ENCODE measurements at regions not wholly inside any gene's neighbourhood (a gene's known extent, or its start where the extent isn't known, plus 50 kb on each side); places are given as distances from the start of the nearest gene placed in this dataset.

DNA sequence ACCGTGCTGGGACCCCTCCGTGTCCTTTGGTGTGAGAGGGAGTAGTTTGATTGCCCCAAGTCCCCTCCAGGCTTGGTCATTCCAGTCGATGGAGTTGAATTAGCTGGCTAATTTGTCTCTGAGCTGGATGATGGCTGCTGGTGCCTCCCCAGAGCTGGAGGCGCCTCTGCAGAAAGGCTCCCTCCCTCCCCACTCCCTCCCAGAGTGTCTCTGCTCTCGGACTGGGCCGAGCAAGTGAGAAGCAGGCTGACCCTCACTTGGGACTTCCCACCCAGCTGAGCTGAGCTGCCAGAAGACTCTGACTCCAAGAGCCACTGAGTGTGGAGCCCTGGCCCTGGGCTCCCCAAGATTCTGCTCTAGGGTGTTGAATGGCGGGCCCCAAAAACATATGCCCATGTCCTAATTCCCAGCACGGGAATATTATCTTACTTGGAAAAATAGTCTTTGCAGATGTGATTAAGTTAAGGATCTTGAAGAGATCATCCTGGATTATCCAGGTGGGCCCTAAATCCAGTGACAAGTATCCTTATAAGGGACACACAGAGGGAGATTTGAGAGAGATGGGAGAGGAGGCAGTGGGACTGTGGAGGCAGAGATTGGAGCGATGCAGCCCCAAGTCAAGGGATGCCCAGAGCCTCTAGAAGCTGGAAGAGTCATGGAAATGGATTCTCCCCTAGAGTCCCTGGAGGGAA is 60.7 kb upstream of the TLE3 start:
- in situ Hi-C loops (cut with MboI), result no loop called here
- ChIA-PET CTCF (no interaction called here), RAD21 (ENCODE audit: unreplicated experiment) (no interaction called here), POLR2A (interaction anchor here (0.6 kb wide), 1 partner anchor 1783 kb away, joined by 3 read pairs; no protein-coding TSS in a partner anchor), SMC1A (ENCODE audit: uncharacterized antibody, unreplicated experiment) (no interaction called here)
- Histone ChIP-seq H3K9me3 (replicated peaks; ENCODE audit: control insufficient read depth, insufficient read depth, low read length) (no peaks in the 10 kb centered on the region), H3K27ac (ENCODE audit: control insufficient read depth, insufficient read depth) (no peak overlapping the region), H3K4me3 (no peak overlapping the region), H2AFZ (ENCODE audit: control insufficient read depth, low read depth, low read length) (no peak overlapping the region), H3K4me1 (ENCODE audit: control insufficient read depth, insufficient read depth, low read length) (no peaks in the 10 kb centered on the region), H3K9ac (ENCODE audit: control insufficient read depth, insufficient read depth, low read length) (no peak overlapping the region), H3K36me3 (ENCODE audit: control insufficient read depth in 2 of 2, insufficient read depth in 2 of 2, low read length in 1 of 2) (no peaks in the 10 kb centered on the region), H3K79me2 (ENCODE audit: control insufficient read depth, insufficient read depth, low read length) (no peaks in the 10 kb centered on the region), H3K27me3 (replicated peaks in 1 of 2; ENCODE audit: control insufficient read depth in 2 of 2, insufficient read depth in 2 of 2, low read length in 1 of 2) (peaks cover 2 to 7% of the 10 kb centered on the region in 2 experiments; a peak in 3 of 4 replicates), H3K4me2 (ENCODE audit: control insufficient read depth, insufficient read depth) (no peak overlapping the region), H4K20me1 (ENCODE audit: control insufficient read depth, insufficient read depth) (no peaks in the 10 kb centered on the region)
- ATAC-seq, result no peak
- FAIRE-seq, result no peak
- BruUV-seq (replicated peaks), result no TSS peak
- DNase-seq (ENCODE audit: low read depth, low spot score), result no peak
- 36% methylated on average over 9 of the region's 9 CpGs for WGBS (ENCODE audit: insufficient coverage, insufficient replicate concordance, low lambda C conversion rate, missing lambda C conversion rate)
- intact Hi-C loops (cut with micrococcal nuclease; ENCODE audit: unreplicated experiment), result no loop called here
- no peak for TF ChIP-seq MYB (IDR thresholded peaks at IDR 0.05; ENCODE audit: borderline replicate concordance, low read depth, low read length)
- TF ChIP-seq IKZF2 (IDR thresholded peaks at IDR 0.05), result no peak
- TF ChIP-seq TARDBP (IDR thresholded peaks at IDR 0.05; ENCODE audit: borderline replicate concordance), result no peak
- TF ChIP-seq SUZ12 (IDR thresholded peaks at IDR 0.05; ENCODE audit: unreplicated experiment), result no peak
- no peak for TF ChIP-seq SREBF1 (IDR thresholded peaks at IDR 0.05; ENCODE audit: low read length)
- no peak for TF ChIP-seq GATAD2B (conservative IDR thresholded peaks at IDR 0.05; ENCODE audit: low read depth)
- TF ChIP-seq, protein P1, sequence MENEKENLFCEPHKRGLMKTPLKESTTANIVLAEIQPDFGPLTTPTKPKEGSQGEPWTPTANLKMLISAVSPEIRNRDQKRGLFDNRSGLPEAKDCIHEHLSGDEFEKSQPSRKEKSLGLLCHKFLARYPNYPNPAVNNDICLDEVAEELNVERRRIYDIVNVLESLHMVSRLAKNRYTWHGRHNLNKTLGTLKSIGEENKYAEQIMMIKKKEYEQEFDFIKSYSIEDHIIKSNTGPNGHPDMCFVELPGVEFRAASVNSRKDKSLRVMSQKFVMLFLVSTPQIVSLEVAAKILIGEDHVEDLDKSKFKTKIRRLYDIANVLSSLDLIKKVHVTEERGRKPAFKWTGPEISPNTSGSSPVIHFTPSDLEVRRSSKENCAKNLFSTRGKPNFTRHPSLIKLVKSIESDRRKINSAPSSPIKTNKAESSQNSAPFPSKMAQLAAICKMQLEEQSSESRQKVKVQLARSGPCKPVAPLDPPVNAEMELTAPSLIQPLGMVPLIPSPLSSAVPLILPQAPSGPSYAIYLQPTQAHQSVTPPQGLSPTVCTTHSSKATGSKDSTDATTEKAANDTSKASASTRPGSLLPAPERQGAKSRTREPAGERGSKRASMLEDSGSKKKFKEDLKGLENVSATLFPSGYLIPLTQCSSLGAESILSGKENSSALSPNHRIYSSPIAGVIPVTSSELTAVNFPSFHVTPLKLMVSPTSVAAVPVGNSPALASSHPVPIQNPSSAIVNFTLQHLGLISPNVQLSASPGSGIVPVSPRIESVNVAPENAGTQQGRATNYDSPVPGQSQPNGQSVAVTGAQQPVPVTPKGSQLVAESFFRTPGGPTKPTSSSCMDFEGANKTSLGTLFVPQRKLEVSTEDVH (IDR thresholded peaks at IDR 0.05; ENCODE audit: low read depth, partially characterized antibody), result no peak
- TF ChIP-seq, protein P2, sequence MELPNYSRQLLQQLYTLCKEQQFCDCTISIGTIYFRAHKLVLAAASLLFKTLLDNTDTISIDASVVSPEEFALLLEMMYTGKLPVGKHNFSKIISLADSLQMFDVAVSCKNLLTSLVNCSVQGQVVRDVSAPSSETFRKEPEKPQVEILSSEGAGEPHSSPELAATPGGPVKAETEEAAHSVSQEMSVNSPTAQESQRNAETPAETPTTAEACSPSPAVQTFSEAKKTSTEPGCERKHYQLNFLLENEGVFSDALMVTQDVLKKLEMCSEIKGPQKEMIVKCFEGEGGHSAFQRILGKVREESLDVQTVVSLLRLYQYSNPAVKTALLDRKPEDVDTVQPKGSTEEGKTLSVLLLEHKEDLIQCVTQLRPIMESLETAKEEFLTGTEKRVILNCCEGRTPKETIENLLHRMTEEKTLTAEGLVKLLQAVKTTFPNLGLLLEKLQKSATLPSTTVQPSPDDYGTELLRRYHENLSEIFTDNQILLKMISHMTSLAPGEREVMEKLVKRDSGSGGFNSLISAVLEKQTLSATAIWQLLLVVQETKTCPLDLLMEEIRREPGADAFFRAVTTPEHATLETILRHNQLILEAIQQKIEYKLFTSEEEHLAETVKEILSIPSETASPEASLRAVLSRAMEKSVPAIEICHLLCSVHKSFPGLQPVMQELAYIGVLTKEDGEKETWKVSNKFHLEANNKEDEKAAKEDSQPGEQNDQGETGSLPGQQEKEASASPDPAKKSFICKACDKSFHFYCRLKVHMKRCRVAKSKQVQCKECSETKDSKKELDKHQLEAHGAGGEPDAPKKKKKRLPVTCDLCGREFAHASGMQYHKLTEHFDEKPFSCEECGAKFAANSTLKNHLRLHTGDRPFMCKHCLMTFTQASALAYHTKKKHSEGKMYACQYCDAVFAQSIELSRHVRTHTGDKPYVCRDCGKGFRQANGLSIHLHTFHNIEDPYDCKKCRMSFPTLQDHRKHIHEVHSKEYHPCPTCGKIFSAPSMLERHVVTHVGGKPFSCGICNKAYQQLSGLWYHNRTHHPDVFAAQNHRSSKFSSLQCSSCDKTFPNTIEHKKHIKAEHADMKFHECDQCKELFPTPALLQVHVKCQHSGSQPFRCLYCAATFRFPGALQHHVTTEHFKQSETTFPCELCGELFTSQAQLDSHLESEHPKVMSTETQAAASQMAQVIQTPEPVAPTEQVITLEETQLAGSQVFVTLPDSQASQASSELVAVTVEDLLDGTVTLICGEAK (IDR thresholded peaks at IDR 0.05; ENCODE audit: borderline replicate concordance), result no peak
- no peak for TF ChIP-seq JUNB (IDR thresholded peaks at IDR 0.05)
- no peak for TF ChIP-seq CREB1 (IDR thresholded peaks at IDR 0.05; ENCODE audit: low read depth)
- no peak for TF ChIP-seq TAF1 (IDR thresholded peaks at IDR 0.05; ENCODE audit: borderline replicate concordance, low read depth, low read length)
- TF ChIP-seq, protein P3, sequence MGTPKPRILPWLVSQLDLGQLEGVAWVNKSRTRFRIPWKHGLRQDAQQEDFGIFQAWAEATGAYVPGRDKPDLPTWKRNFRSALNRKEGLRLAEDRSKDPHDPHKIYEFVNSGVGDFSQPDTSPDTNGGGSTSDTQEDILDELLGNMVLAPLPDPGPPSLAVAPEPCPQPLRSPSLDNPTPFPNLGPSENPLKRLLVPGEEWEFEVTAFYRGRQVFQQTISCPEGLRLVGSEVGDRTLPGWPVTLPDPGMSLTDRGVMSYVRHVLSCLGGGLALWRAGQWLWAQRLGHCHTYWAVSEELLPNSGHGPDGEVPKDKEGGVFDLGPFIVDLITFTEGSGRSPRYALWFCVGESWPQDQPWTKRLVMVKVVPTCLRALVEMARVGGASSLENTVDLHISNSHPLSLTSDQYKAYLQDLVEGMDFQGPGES (IDR thresholded peaks at IDR 0.05), result no peak
- TF ChIP-seq RB1 (IDR thresholded peaks at IDR 0.05; ENCODE audit: borderline replicate concordance), result no peak
- no peak for TF ChIP-seq SIN3A (IDR thresholded peaks at IDR 0.05; ENCODE audit: low read depth, low read length)
